ENCODE measurements at regions not wholly inside any gene's neighbourhood (a gene's known extent, or its start where the extent isn't known, plus 50 kb on each side); places are given as distances from the start of the nearest gene placed in this dataset.

GRCh38 chr20:22511943-22512910 lies 72.1 kb downstream of the FOXA2 start (continued):
- TF ChIP-seq, protein P1, sequence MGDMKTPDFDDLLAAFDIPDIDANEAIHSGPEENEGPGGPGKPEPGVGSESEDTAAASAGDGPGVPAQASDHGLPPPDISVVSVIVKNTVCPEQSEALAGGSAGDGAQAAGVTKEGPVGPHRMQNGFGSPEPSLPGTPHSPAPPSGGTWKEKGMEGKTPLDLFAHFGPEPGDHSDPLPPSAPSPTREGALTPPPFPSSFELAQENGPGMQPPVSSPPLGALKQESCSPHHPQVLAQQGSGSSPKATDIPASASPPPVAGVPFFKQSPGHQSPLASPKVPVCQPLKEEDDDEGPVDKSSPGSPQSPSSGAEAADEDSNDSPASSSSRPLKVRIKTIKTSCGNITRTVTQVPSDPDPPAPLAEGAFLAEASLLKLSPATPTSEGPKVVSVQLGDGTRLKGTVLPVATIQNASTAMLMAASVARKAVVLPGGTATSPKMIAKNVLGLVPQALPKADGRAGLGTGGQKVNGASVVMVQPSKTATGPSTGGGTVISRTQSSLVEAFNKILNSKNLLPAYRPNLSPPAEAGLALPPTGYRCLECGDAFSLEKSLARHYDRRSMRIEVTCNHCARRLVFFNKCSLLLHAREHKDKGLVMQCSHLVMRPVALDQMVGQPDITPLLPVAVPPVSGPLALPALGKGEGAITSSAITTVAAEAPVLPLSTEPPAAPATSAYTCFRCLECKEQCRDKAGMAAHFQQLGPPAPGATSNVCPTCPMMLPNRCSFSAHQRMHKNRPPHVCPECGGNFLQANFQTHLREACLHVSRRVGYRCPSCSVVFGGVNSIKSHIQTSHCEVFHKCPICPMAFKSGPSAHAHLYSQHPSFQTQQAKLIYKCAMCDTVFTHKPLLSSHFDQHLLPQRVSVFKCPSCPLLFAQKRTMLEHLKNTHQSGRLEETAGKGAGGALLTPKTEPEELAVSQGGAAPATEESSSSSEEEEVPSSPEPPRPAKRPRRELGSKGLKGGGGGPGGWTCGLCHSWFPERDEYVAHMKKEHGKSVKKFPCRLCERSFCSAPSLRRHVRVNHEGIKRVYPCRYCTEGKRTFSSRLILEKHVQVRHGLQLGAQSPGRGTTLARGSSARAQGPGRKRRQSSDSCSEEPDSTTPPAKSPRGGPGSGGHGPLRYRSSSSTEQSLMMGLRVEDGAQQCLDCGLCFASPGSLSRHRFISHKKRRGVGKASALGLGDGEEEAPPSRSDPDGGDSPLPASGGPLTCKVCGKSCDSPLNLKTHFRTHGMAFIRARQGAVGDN (CRISPR knock-in tag; IDR thresholded peaks at IDR 0.05), result peak; percentile 89
- TF ChIP-seq SMC3 (IDR thresholded peaks at IDR 0.05; ENCODE audit: low read length) (peak; percentile 61), KLF11 (CRISPR knock-in tag; IDR thresholded peaks at IDR 0.05) (peak; percentile 84), RBM22 (optimal IDR thresholded peaks at IDR 0.05; ENCODE audit: low read length) (peak; percentile 47), THAP11 (CRISPR knock-in tag; IDR thresholded peaks at IDR 0.05) (peak; percentile 70), ZNF891 (CRISPR knock-in tag; IDR thresholded peaks at IDR 0.05) (no peak), ZNF407 (CRISPR knock-in tag; IDR thresholded peaks at IDR 0.05; ENCODE audit: not compliant biosample characterization) (no peak), IRX3 (CRISPR knock-in tag; IDR thresholded peaks at IDR 0.05; ENCODE audit: borderline replicate concordance, low read depth) (no peak), ZNF30 (CRISPR knock-in tag; IDR thresholded peaks at IDR 0.05) (no peak), CBX2 (IDR thresholded peaks at IDR 0.05; ENCODE audit: low read depth, low read length) (no peak), CBX2 (CRISPR knock-in tag; IDR thresholded peaks at IDR 0.05; ENCODE audit: low read depth) (no peak), ZNF3 (CRISPR knock-in tag; IDR thresholded peaks at IDR 0.05) (no peak; the same call in 1 of the 2 replicates), TCF7L2 (IDR thresholded peaks at IDR 0.05; ENCODE audit: low read depth, low read length) (peak; percentile 47; the same call in 1 of the 2 replicates)
- TF ChIP-seq, protein P2, sequence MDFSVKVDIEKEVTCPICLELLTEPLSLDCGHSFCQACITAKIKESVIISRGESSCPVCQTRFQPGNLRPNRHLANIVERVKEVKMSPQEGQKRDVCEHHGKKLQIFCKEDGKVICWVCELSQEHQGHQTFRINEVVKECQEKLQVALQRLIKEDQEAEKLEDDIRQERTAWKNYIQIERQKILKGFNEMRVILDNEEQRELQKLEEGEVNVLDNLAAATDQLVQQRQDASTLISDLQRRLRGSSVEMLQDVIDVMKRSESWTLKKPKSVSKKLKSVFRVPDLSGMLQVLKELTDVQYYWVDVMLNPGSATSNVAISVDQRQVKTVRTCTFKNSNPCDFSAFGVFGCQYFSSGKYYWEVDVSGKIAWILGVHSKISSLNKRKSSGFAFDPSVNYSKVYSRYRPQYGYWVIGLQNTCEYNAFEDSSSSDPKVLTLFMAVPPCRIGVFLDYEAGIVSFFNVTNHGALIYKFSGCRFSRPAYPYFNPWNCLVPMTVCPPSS (IDR thresholded peaks at IDR 0.05), result no peak

All from HepG2 (cell line).